ENCODE measurements at regions not wholly inside any gene's neighbourhood (a gene's known extent, or its start where the extent isn't known, plus 50 kb on each side); places are given as distances from the start of the nearest gene placed in this dataset.
"Not testable (repeated sequence)": the region's sequence is repeated elsewhere in the genome, so short reads cannot be mapped to it uniquely, and the experiment has no call there.

DNA sequence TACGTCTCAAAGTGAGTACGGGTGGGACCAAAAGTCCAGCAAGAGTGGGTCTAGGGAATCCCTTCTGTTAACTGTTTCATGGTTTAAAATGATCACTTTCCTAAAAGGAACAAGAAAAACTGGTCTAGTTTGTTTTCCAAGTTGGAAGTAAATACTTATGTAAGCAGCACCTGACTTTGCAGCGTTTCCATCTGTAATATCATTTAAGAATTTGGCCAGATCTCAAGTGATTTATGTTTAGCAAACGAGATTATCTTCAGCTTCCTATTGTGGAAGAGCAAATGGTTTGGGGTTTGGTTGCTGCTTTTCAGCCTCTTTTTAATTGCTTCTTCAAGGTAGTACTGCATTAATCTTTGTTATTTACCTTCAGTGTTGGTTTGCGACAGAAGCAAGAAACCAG, 50.4 kb downstream of the FHIP1A start:
- peak; percentile 31 for DNase-seq

DNA sequence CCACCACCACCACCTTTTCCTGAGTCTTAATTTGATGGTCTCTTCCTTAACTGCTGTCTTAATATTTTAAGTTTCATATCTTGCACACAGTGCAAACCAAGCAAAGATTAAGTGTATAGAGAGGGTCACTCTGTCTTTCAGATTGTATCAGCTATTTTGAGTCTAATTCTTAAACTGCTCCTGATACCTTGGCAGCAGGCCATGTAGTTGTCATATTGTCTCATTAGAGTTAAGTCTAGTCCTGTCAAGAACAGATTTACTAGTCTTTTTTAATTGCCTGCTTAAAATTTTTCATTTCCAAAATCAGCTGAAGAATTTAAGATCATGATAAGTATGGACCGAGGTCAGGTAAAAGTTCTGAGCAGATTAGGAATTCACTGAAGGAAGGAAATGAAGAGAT, 51.5 kb downstream of the FHIP1A start:
- DNase-seq, result peak; percentile 8

DNA sequence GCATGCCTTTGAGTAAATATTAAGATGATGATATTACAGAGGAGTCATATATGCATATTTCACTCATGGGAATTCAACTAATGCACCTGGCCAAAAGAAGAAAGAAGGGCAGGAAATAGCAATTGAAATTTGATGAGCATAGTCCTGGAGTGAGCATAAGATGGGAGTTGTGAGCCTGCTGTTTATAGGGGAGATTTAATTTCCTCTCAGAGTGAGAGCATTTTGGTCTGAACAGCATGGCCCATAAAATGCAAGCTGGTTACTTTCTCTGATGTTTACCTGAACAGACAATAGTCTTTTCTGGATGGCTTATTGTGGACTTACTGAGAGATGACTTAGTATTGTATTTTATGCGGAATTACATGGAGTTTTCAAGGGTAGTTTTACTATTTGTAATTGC, 53.6 kb downstream of the FHIP1A start:
- DNase-seq, result peak; percentile 3

DNA sequence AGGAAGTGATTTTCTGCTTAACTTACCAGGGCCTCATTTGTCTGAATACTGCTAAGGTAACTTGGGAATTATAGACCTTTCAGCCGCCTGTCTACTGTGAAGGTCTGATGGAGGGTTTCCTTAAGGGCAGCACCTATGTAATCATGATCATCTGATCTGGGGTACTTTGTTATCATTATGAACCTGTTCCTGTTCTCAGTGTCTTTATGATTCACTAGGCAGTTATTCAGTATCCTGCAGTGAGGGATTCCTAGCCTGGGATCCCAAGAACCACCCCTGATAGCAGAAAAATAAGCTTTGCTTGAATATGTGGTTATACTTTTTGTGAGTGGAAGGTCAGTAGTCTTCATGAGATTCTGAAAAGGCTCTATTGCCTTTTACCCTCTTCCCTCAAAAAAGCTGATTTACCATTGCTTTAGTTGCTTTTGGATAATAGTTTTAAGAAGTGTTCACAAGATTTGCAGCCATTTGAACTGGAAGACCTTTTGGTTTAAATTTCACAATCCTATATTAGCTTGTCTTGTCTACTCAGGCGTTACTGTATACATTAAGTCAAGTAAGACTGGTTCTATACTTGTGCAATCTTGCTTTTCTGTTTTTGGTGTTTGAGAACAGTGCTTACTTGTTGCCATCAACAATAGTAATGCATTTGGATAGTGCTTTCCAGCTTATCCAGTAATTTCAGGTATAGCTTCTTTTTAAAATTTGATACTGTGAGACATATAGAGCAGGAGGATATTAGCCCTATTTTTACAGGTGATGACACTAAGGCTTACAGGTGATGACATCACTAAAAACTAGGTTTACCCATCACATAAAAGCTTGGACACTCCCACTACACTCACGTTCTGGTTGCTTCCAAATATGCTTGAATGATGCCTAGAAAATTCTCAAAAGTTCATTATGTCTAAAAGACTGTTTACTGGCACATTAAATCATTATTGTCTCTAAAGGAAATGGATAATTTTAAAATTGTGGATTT, 60.0 kb downstream of the FHIP1A start:
- DNase-seq, result no peak

DNA sequence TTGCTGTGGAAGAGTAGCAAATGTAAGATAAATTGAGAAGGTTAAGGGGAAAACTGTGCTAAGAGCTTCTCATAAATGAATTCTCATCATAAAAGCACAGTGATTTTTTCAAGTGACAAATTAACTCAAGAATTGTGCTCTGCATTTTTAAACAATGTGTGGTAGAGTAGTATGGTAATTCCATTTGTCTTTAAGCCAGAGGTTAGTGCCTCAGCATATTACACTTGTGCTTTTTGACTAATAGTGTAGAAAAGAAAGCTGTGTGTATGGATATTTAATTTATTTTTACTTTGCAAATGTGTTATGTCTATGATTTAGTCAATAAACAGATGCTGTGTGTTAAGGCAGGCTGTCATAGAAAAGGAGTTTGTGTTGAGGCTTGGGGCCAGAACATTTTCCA, 61.0 kb downstream of the FHIP1A start:
- DNase-seq, result no peak

DNA sequence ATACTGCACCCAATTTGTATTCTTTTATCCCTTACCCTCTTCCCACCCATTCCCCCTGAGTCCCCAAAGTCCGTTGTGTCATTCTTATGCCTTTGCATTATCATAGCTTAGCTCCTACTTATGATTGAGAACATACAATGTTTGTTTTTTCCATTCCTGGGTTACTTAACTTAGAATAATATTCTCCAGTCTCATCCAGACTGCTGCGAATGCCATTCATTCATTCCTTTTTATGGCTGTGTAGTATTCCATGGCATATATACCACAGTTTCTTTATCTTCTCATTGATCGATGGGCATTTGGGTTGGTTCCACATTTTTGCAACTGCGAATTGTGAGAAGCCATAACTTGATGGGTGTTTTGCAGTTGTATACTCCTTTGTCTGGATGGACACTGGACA, 62.8 kb downstream of the FHIP1A start:
- DNase-seq, result no peak

DNA sequence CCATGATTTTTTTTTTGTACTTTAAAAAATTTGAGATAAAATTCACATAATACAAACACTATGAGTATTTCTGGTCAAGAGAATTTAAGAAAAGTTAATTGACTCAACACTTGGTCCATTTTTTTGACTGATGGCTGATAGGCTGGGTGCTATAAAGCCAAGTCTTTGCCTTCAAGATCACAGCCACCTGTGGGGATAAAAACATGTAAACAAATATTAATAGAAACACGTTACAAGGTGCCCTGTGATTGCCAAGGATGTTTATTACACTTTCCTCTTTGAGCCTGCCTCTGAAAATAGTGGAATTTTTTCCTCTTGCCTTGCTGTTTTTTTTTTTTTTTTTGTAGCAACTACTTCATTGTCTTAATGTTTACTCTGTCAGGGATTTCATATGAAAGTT, 63.3 kb downstream of the FHIP1A start:
- DNase-seq, result no peak

DNA sequence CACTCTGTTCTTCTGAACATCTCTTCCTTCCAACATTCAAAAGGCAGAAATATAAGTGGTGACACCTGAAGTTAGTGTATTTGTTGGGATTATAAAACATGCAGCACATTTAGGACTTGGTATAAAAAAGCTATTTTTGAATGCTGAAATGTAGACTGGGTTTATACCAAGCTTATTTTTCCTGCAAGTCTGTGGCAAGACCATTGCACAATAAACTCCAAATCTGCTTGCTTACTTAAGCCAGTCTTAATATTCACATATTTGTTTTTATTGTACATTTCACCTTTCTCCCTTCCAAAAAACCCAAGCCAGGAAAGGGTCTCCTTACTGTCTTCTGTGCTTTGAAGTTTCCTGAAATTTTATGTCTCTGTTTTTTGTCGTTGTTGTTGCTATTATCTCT, 63.7 kb downstream of the FHIP1A start:
- no peak for DNase-seq

DNA sequence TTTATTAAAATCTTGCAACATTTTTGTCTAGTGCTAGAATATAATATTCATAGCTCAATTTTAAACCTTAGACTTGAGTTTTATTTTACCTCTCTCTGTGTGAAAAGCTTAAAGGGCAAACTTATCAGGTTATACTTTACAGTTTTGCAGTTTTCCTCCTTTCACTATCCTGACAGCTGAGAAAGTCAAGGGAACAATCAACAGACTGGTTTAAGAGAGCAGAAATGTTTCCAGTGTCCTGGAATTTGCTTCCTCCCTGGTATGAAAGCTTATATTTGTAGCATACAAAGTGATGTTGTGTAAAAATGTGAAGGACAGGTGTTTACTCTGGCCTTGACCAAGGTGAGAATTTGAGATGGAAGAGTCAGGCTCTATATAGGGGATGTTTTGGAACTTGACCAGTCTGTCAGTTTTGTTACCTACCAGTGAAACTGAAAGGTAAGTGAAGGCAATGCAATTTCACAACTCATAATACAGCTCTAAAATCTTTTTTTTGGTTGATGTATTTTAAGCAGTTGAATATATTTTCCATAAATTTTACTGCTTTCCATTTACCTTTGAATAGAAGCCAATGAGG, 64.6 kb downstream of the FHIP1A start:
- DNase-seq, result no peak

DNA sequence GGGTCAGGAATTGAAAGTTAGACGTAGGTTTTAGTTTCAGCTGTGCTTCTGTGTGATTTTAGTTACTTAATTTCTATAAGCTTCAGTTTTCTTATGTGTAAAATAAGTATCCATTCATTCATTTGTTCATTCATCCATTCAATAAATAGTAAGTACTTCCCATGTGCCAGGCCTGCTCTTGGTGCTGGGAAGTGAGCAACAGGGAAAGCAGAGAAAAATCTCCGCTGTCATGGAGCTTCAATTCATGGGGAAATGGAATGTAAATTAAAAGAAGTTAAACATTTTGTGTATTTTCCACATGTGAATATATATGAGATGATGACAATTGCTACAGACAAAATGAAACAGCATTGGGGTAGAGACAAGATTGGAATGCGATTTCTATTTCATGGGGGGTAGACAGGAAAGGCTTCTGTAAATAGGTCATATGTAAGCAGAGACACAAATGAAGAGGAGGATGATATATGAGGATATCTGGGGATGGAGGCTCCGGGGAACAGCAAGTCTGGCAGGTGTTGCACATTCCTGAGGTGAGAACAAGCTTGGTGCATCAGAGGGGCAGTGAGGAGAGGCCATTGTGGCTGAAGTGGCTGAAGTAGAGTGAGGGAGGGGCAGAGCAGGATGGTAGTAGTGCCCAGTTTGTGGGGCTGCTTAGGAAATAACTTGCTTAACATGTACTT, 66.2 kb downstream of the FHIP1A start:
- DNase-seq, result peak; percentile 3

DNA sequence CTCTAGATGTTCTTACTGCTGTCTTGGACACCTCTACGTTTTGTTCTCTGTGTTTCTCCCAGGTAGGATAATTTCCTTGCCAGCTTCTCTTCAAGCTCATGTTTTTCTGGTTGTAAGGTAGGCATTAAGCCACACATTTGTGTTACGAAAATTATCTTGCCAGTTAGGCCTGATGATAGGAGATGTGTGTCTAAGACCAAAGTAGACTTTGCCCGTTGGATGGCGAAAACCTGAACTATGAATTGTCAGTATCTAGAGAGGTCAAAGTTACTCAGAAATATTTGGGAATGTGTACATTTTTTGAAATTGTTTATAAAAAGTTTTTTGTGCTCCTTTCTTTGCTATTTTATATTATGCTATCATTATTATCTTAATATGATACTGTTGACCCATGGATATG, 72.8 kb downstream of the FHIP1A start:
- no peak for DNase-seq

DNA sequence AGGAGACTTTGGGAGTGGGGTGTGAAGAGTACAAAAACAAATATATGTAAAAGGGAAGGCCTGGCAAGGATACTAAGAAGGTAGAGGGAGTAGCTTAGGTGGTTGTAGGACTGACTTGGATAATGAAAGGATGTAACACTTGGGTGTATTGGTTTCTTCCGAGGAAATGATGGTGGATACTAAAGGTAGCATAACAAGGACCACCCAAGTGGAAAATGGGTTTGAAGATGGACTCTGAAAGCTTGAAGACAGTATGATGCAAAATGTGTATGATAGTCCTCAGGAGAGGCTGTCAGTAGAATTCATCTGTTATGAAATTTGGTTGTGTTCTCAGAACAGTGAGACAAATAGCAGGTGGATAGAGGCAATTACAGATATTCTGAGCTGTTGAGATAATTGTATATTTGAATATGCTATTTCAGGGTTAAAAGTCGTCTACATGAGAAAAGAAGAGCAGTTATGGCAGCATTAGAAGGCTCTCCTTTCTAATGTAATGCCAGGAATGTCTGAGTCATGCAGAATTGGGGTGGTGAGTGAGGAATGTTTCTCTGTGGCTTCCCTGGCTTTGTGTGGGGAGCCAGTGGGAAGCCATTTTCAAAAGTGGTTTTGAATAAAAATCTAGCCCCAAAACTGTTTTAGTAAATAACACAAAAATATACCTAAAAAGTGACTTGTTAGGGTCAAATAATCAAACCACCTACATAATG, 75.6 kb downstream of the FHIP1A start:
- DNase-seq, result no peak

DNA sequence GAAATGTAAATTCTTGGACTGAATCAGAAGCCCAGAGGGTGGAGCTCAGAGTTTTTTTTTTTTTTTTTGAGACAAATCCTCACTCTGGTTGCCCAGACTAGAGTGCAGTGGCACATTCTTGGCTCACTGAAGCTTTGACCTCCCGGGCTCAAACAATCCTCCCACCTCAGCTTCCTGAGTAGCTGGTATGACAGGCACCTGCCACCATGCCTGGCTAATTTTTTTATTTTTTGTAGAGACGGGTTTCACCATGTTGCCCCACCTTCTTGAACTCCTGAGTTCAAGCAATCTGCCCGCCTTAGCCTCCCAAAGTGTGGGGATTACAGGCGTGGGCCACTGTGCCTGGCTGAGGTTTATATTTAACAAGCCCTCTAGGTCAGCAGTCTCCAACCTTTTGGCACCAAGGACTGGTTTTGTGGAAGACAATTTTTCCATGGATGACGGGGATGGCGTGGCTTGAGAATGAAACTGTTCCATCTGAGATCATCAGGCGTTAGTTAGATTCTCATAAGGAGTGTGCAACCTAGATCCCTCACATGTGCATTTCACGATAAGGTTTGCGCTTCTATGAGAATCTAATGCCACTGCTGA, 76.7 kb downstream of the FHIP1A start:
- DNase-seq, result no peak

DNA sequence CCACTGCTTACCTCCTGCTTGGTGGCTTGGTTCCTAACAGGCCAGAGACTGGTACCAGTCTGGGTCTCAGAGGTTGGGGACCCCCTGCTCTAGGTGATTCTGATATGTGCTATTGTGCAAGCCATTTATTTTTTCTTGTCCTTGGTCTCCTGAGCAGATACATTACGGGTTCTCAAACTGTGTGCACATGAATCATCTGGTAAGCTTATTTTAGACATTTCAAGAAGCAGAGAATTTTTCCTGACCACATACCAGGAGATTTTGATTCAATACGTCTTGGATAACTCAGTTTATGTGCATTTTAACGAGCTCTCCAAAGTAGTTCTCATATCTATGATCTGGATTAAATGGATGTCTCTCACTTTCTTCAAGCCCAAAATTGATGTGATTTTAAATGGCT, 77.2 kb downstream of the FHIP1A start:
- DNase-seq, result no peak

DNA sequence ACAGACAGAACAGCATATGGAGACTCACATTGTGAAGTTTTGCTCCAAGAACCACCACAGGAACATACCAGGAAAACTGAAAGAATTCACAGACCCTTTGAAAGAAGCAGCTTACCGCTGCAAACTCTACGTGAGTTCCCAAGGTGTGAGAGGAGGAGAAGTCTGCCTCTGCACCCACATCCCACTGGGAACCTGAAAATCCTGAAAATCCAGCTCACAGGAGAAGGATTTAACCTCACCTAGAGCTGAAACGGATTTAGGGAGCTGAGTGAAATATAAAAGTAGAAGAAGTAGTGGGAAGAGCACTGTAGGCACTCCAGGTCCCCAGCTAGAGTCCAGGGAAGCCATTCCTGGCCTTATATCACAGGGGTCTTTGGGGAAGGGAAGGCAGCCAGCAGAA, 80.0 kb downstream of the FHIP1A start:
- no peak for DNase-seq

DNA sequence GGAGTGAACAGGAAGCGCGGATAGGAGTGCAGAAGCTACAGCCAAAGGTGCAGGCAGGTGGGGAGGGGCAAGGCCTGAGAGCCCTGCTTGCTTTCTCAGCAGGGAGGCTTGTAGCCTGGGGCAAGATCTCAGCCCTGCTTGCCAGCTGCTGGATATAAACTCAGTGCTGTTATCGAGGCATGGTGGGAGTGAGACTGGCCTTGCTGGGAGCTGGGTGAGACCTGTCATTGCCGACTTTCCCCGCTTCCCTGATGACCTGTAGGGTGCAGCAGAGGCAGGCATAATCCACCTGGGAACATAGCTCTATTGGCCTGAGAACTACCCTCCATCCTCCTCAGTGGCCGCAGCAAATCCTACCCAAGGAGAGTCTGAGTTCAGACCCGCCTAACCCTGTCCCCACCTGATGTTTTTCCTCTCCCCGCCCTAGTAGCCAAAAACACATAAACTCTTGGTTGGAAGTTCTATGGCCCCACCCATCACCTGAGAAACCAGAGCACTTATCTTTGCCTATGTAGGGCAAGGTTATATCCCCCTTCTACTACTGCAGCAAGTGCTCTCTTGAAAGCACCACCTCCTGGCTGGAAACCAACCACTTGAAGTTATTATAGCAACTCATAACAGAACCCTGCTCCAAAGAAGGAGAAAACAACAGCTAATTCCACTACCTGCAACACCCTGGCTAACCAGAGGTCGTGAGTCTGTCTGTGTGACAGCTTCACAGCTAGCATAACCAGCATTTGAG, 80.7 kb downstream of the FHIP1A start:
- DNase-seq, result peak; percentile 81

DNA sequence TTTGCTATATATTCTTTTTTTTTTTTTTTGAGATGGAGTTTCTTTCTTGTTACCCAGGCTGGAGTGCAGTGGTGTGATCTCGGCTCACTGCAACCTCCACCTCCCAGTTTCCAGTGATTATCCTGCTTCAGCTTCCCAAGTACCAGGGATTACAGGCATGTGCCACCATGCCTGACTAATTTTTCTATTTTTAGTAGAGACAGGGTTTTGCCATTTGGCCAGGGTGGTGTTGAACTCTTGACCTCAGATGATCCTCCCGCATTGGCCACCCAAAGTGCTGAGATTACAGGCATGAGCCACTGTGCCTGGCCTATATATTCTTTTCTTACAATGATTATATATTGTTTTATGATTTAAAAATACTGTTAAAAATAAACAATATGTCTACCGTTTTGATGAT, 86.6 kb downstream of the FHIP1A start:
- not testable (repeated sequence) for DNase-seq

DNA sequence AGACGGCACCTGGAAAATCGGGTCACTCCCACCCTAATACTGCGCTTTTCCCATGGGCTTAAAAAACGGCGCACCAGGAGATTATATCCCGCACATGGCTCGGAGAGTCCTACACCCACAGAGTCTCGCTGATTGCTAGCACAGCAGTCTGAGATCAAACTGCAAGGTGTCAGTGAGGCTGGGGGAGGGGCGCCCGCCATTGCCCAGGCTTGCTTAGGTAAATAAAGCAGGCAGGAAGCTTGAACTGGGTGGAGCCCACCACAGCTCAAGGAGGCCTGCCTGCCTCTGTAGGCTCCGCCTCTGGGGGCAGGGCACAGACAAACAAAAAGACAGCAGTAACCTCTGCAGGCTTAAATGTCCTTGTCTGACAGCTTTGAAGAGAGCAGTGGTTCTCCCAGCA, 102.6 kb downstream of the FHIP1A start:
- not testable (repeated sequence) for DNase-seq

DNA sequence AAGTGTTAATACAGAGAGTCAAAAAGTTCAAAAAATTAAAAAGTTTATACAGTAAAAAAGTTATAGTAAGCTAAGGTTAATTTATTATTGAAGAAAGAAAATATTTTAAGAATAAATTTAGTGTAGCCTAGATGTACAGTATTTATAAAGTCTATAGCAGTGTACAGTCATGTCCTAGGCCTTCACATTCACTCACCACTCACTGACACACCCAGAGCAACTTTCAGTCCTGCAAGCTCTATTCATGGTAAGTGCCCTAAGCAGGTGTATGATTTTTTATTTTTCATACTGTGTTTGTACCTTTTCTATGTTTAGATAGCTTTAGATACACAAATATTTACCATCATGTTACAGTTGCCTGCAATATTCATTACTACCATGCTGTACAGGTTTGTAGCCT, 108.9 kb downstream of the FHIP1A start:
- no peak for DNase-seq

DNA sequence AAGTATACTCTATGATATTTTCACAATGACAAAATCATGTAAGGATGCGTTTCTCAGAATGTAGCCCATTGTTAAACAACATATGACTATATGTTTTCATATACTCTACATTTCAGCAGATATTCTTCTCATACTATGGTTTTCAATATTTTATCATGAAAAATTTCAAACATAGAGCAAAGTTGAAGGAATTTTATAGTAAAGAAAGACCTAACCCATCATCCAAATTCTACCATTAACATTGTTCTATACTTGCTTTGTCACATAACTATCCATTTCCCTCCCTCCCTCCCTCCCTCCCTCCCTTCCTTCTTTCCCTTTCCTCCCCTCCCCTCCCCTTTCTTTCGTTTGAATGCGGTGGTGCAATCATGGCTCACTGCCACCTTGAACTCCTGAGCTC, 109.4 kb downstream of the FHIP1A start:
- no peak for DNase-seq

DNA sequence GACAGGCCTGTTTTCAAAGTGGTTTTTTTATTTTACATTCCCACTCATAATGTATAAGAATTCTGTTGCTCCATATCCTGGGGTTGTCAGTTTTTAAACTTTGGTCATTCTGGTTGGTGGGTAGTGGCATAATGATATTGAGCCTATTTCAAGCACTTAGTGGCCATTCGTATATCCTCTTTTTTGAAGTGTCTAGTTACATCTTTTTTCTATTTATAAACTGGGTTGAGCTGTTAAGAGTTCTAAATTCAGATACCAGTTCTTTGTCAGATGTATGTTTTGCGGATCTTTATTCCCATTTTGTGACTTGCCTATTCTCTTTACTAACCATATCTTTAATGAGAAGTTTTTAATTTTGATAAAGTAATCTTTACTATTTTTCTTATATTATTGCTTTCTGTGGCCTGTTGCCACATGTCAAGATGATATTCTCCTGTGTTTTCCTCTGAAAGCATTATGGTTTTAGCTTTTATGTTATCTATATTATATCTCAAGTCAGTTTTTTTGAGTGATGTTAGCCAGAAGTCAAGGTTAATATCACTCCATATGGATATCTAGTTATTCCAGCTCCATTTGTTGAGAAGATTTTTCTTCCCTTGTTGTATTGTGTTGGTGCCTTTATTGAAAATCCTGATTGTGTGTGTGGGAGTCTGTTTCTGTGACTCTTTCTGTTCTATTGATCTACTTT, 110.9 kb downstream of the FHIP1A start:
- DNase-seq, result no peak

All from NCI-H510A treated with DMSO at 0.1 percent for 48 hours (cell line).